Panc1 (cell line): ENCODE measurements at regions not wholly inside any gene's neighbourhood (a gene's known extent, or its start where the extent isn't known, plus 50 kb on each side); places are given as distances from the start of the nearest gene placed in this dataset.

Source experiments
- ATAC-seq: fragments of 200-7000 bp; cut with Tn5 transposase; 2 replicates; pipeline ENCODE4 v1.9.1; 2020; ENCODE audit warnings: mild to moderate bottlenecking, moderate library complexity
- BruUV-seq: library from RNA; stranded (reverse); fragments of 400-500 nt; replicated peaks from 2 replicates; lab custom pipeline; 2021; lab: Mats Ljungman, UMichigan
- CTCF ChIA-PET: fragments of 300-600 bp; sonication (Branson Sonifier 250); formaldehyde crosslinking; loops from one replicate; lab custom pipeline; 2022; ENCODE audit warnings: antibody characterized with exemption; lab: Charles Lee
- POLR2A ChIA-PET: fragments of 300-600 bp; sonication (Branson Sonifier 250); formaldehyde crosslinking; loops from one replicate; lab custom pipeline; 2022; ENCODE audit warnings: antibody characterized with exemption; lab: Charles Lee
- DNase-seq: peaks from one replicate; pipeline ENCODE4 v3.0.0-alpha.2; 2010; ENCODE audit warnings: low read depth, low spot score
- H3K27ac ChIP-seq: 2 replicates; pipeline ENCODE4 v1.5.1; 2011; ENCODE audit warnings: mild to moderate bottlenecking, low read length, inconsistent platforms
- H3K27me3 ChIP-seq: fragments of 200-500 bp; sonication (Bioruptor generic); 2 replicates; pipeline ENCODE4 v1.6.0; 2014; ENCODE audit warnings: low read length, inconsistent platforms; ENCODE audit not compliant: control insufficient read depth, insufficient read depth
- H3K36me3 ChIP-seq: fragments of 200-500 bp; sonication (Bioruptor generic); 2 replicates; pipeline ENCODE4 v1.5.1; 2014; ENCODE audit warnings: inconsistent platforms, mild to moderate bottlenecking, low read length, moderate library complexity; ENCODE audit not compliant: control insufficient read depth, insufficient read depth
- H3K4me1 ChIP-seq: 2 replicates; pipeline ENCODE4 v1.5.1; 2011; ENCODE audit warnings: inconsistent platforms, mild to moderate bottlenecking, low read length, moderate library complexity; ENCODE audit not compliant: control insufficient read depth, insufficient read depth
- H3K4me3 ChIP-seq, 2 experiments: 2 replicates each; pipeline ENCODE4 v1.5.1; 2011 to 2012; ENCODE audit warnings: low read depth in 2 of 2, low read length in 2 of 2, mild to moderate bottlenecking in 2 of 2, inconsistent platforms in 1 of 2, moderate library complexity in 1 of 2
- H3K9me3 ChIP-seq: fragments of 200-500 bp; sonication (Bioruptor generic); 2 replicates; pipeline ENCODE4 v1.5.1; 2014; ENCODE audit warnings: low read depth, mild to moderate bottlenecking, inconsistent platforms, low read length, moderate library complexity; ENCODE audit not compliant: control insufficient read depth, insufficient read depth
- CTCF ChIP-seq: fragments of 450-650 bp; IDR thresholded peaks from 2 replicates; pipeline ENCODE4 v1.5.1; 2017; ENCODE audit warnings: mild to moderate bottlenecking
- POLR2AphosphoS5 ChIP-seq: IDR thresholded peaks from 2 replicates; pipeline ENCODE4 v1.6.1; 2012; ENCODE audit warnings: mild to moderate bottlenecking, low read depth, low read length, moderate library complexity
- REST ChIP-seq, 2 experiments: IDR thresholded peaks; 2 replicates each; pipeline ENCODE4 v1.6.1; 2011 to 2012; ENCODE audit warnings: low read depth in 2 of 2, control low read depth in 1 of 2, low read length in 1 of 2, mild to moderate bottlenecking in 1 of 2, moderate library complexity in 1 of 2; ENCODE audit not compliant: insufficient read depth in 1 of 2
- SIN3A ChIP-seq: IDR thresholded peaks from 2 replicates; pipeline ENCODE4 v1.6.1; 2012; ENCODE audit warnings: low read depth, mild to moderate bottlenecking, low read length, moderate library complexity, borderline replicate concordance; ENCODE audit not compliant: insufficient read depth
- TCF7L2 ChIP-seq: IDR thresholded peaks from 2 replicates; pipeline ENCODE4 v1.6.1; 2011; ENCODE audit warnings: mild to moderate bottlenecking, low read depth, low read length, inconsistent platforms
- in situ Hi-C: cut with HindIII; loops from 2 replicates; pipeline ENCODE4 v1.10.0; 2016; ENCODE audit warnings: low sequenced_read_pairs, low pct_unique_long_range_greater_than_20kb
- intact Hi-C: fragments of 100-400 bp; cut with micrococcal nuclease; formaldehyde crosslinking; loops from one replicate; pipeline ENCODE4 v1.10.0; 2022; ENCODE audit not compliant: unreplicated experiment

- no peaks in the 10 kb centered on the region for H3K9me3 ChIP-seq
- no peaks in the 10 kb centered on the region for H3K4me1 ChIP-seq
- H3K4me3 ChIP-seq = no peak overlapping the region
- no peaks in the 10 kb centered on the region for H3K27me3 ChIP-seq
- no TSS peak for BruUV-seq
- in situ Hi-C loops (no loop called here), intact Hi-C loops (no loop called here)
- POLR2A ChIA-PET = no interaction called here
- H3K36me3 ChIP-seq = no peaks in the 10 kb centered on the region
- TF ChIP-seq TCF7L2 (no peak), SIN3A (no peak), CTCF (no peak), POLR2AphosphoS5 (no peak), REST (IDR thresholded peaks at IDR 0.05; ENCODE audit: insufficient read depth in 1 of 2, low read depth in 2 of 2, low read length in 1 of 2) (no peak)
- no peak for ATAC-seq
- no peak overlapping the region for H3K27ac ChIP-seq
- CTCF ChIA-PET = no interaction called here
- DNase-seq = no peak
These were observed 87.9 kb upstream of the SPAG17 start for GRCh38 chr1:118272884-118273283.

GRCh38 chr1:118271883-118272282, 86.9 kb upstream of the SPAG17 start:
- no TSS peak for BruUV-seq
- CTCF ChIA-PET = no interaction called here

More at GRCh38 chr1:118271883-118272282, 86.9 kb upstream of the SPAG17 start:
- intact Hi-C loops (no loop called here), in situ Hi-C loops (no loop called here)
- no peak for TF ChIP-seq SIN3A
- TF ChIP-seq REST (IDR thresholded peaks at IDR 0.05; ENCODE audit: insufficient read depth in 1 of 2, low read depth in 2 of 2, low read length in 1 of 2) = no peak
- TF ChIP-seq CTCF = no peak
- no peak for TF ChIP-seq POLR2AphosphoS5
- TF ChIP-seq TCF7L2 = no peak
- POLR2A ChIA-PET = no interaction called here
- ATAC-seq (no peak), DNase-seq (no peak)
- no peak overlapping the region for H3K27ac ChIP-seq
- no peak overlapping the region for H3K4me3 ChIP-seq
- no peaks in the 10 kb centered on the region for H3K36me3 ChIP-seq
- no peaks in the 10 kb centered on the region for H3K27me3 ChIP-seq
- H3K4me1 ChIP-seq = no peaks in the 10 kb centered on the region
- no peaks in the 10 kb centered on the region for H3K9me3 ChIP-seq
